A549 (cell line): ENCODE measurements at regions not wholly inside any gene's neighbourhood (a gene's known extent, or its start where the extent isn't known, plus 50 kb on each side); places are given as distances from the start of the nearest gene placed in this dataset.

Source experiments
- ATAC-seq, 2 experiments: fragments of 200-7000 bp in 1 of 2; fragments of >200 bp in 1 of 2; cut with Nextera tagmentation in 1 of 2; cut with Tn5 transposase in 1 of 2; 3 replicates each; pipeline versions ENCODE4 v1.8.0 to v1.9.1; 2018 to 2020; ENCODE audit warnings: mild to moderate bottlenecking in 1 of 2, moderate library complexity in 1 of 2
- CTCF ChIA-PET: fragments of 300-600 bp; sonication (Branson Sonifier 250); formaldehyde crosslinking; extraction: SDS; loops from one replicate; lab custom pipeline; 2021; ENCODE audit warnings: antibody characterized with exemption, inconsistent platforms; lab: Yijun Ruan, JAX
- POLR2A ChIA-PET: fragments of 350-600 bp; formaldehyde crosslinking; extraction: SDS; loops from one replicate; lab custom pipeline; 2021; ENCODE audit warnings: antibody characterized with exemption, inconsistent platforms; lab: Yijun Ruan, JAX
- DNase-seq, 2 experiments: peaks; one replicate each; pipeline versions ENCODE4 v3.0.0 to v3.0.0-alpha.2; 2011 to 2016; ENCODE audit warnings: low read depth in 1 of 2, low spot score in 1 of 2
- FAIRE-seq: peaks from 2 replicates; lab custom pipeline; 2011; peaks lifted over from hg19 to GRCh38; lab: Jason Lieb, UNC
- H3K27ac ChIP-seq, 2 experiments: fragments of >200 bp; sonication (Bioruptor Twin); formaldehyde crosslinking; 3 replicates each; pipeline ENCODE4 v1.5.1; 2016 to 2017
- H3K4me1 ChIP-seq: fragments of >200 bp; sonication (Bioruptor Twin); formaldehyde crosslinking; 3 replicates; pipeline ENCODE4 v1.6.1; 2016
- H3K4me2 ChIP-seq: fragments of >200 bp; sonication (Bioruptor Twin); formaldehyde crosslinking; 3 replicates; pipeline ENCODE4 v1.6.1; 2016
- H3K4me3 ChIP-seq: fragments of >200 bp; sonication (Bioruptor Twin); formaldehyde crosslinking; 3 replicates; pipeline ENCODE4 v1.5.1; 2016
- H3K9me3 ChIP-seq: fragments of >200 bp; sonication (Bioruptor Twin); formaldehyde crosslinking; 3 replicates; pipeline ENCODE4 v1.6.1; 2016
- BHLHE40 ChIP-seq: IDR thresholded peaks from 2 replicates; pipeline ENCODE4 v1.6.1; 2012; ENCODE audit warnings: low read depth, low read length, inconsistent platforms
- CEBPB ChIP-seq, 2 experiments: fragments of >200 bp in 1 of 2; sonication (Bioruptor Twin) in 1 of 2; formaldehyde crosslinking in 1 of 2; IDR thresholded peaks; 2 replicates each; pipeline ENCODE4 v1.6.1; 2012 to 2016
- CHD4 ChIP-seq: fragments of 200-600 bp; sonication (generic); IDR thresholded peaks from 2 replicates; pipeline ENCODE4 v1.6.1; 2016; ENCODE audit warnings: antibody characterized with exemption, mild to moderate bottlenecking, borderline replicate concordance
- EHMT2 ChIP-seq: fragments of 200-600 bp; sonication (generic); IDR thresholded peaks from 2 replicates; pipeline ENCODE4 v1.6.1; 2016; ENCODE audit warnings: antibody characterized with exemption, low read depth, mild to moderate bottlenecking, moderate library complexity
- EP300 ChIP-seq, 2 experiments: fragments of >200 bp; sonication (Bioruptor Twin); formaldehyde crosslinking; IDR thresholded peaks; 2 replicates in 1 of 2; 3 replicates in 1 of 2; pipeline ENCODE4 v1.6.1; 2016 to 2017
- ESRRA ChIP-seq: fragments of 150-350 bp; IDR thresholded peaks from 2 replicates; pipeline ENCODE4 v1.6.1; 2014; ENCODE audit warnings: mild to moderate bottlenecking, low read length, borderline replicate concordance
- FOSL2 ChIP-seq, 2 experiments: fragments of 450-650 bp in 1 of 2; fragments of >200 bp in 1 of 2; sonication (Bioruptor Twin) in 1 of 2; formaldehyde crosslinking; IDR thresholded peaks; 2 replicates each; pipeline versions ENCODE4 v1.5.0 to v1.6.1; 2016 to 2020; ENCODE audit warnings: mild to moderate bottlenecking in 1 of 2, moderate library complexity in 1 of 2
- FOXS1 ChIP-seq: fragments of 250-450 bp; sonication (Bioruptor Pico); IDR thresholded peaks from 2 replicates; pipeline ENCODE4 v1.5.0; 2020; ENCODE audit warnings: mild to moderate bottlenecking, moderate library complexity
- GATA3 ChIP-seq: IDR thresholded peaks from 2 replicates; pipeline ENCODE4 v1.6.1; 2012; ENCODE audit warnings: borderline replicate concordance
- HDAC2 ChIP-seq: fragments of 200-600 bp; sonication (generic); IDR thresholded peaks from 2 replicates; pipeline ENCODE4 v1.6.1; 2016
- HOXA7 ChIP-seq: fragments of 250-450 bp; sonication (Bioruptor Pico); IDR thresholded peaks from 2 replicates; pipeline ENCODE4 v1.5.0; 2020; ENCODE audit warnings: mild to moderate bottlenecking, moderate library complexity
- HOXB5 ChIP-seq: fragments of 250-450 bp; sonication (Bioruptor Pico); IDR thresholded peaks from 2 replicates; pipeline ENCODE4 v1.5.0; 2020; ENCODE audit warnings: mild to moderate bottlenecking, moderate library complexity
- KDM1A ChIP-seq: fragments of 200-600 bp; sonication (generic); IDR thresholded peaks from 2 replicates; pipeline ENCODE4 v1.6.1; 2016; ENCODE audit warnings: low read depth, mild to moderate bottlenecking
- KDM5A ChIP-seq: fragments of 200-600 bp; sonication (generic); IDR thresholded peaks from 2 replicates; pipeline ENCODE4 v1.6.1; 2016; ENCODE audit warnings: antibody characterized with exemption, mild to moderate bottlenecking
- MAFK ChIP-seq: fragments of 450-650 bp; IDR thresholded peaks from 2 replicates; pipeline ENCODE4 v1.6.1; 2014; ENCODE audit not compliant: partially characterized antibody
- MAZ ChIP-seq: fragments of 150-350 bp; IDR thresholded peaks from 2 replicates; pipeline ENCODE4 v1.6.1; 2014; ENCODE audit warnings: antibody characterized with exemption, low read depth, low read length, borderline replicate concordance
- MYC ChIP-seq: IDR thresholded peaks from 2 replicates; pipeline ENCODE4 v1.6.1; 2012; ENCODE audit warnings: mild to moderate bottlenecking, inconsistent platforms, low read length, improper control_type of control experiment, borderline replicate concordance
- POLR2AphosphoS2 ChIP-seq: conservative IDR thresholded peaks from 2 replicates; pipeline ENCODE4 v1.6.1; 2012; ENCODE audit warnings: low read length, improper control_type of control experiment, inconsistent platforms
- RARB ChIP-seq: fragments of 250-450 bp; sonication (Bioruptor Pico); IDR thresholded peaks from 2 replicates; pipeline ENCODE4 v1.8.0; 2021; ENCODE audit warnings: mild to moderate bottlenecking, moderate library complexity
- RCOR1 ChIP-seq: fragments of 150-350 bp; IDR thresholded peaks from 2 replicates; pipeline ENCODE4 v1.6.1; 2014; ENCODE audit warnings: antibody characterized with exemption, low read length, low read depth
- RNF2 ChIP-seq: fragments of 200-600 bp; sonication (generic); IDR thresholded peaks from 2 replicates; pipeline ENCODE4 v1.6.1; 2016; ENCODE audit warnings: low read depth, mild to moderate bottlenecking, antibody characterized with exemption, moderate library complexity, borderline replicate concordance
- SREBF2 ChIP-seq: fragments of 450-650 bp; IDR thresholded peaks from 2 replicates; pipeline ENCODE4 v1.6.1; 2014; ENCODE audit warnings: mild to moderate bottlenecking, moderate library complexity
- TP53 ChIP-seq: fragments of 250-450 bp; sonication (Bioruptor Pico); IDR thresholded peaks from 2 replicates; pipeline ENCODE4 v1.5.0; 2021; ENCODE audit warnings: mild to moderate bottlenecking, moderate library complexity
- ZFP36 ChIP-seq: fragments of 450-650 bp; IDR thresholded peaks from 2 replicates; pipeline ENCODE4 v1.6.1; 2014; ENCODE audit warnings: borderline replicate concordance; ENCODE audit not compliant: partially characterized antibody
- ZNF302 ChIP-seq: fragments of 250-450 bp; sonication (Bioruptor Pico); IDR thresholded peaks from 2 replicates; pipeline ENCODE4 v1.9.0; 2021; ENCODE audit warnings: inconsistent platforms, mild to moderate bottlenecking, moderate library complexity
- WGBS: methylation state at CpG from one replicate; pipeline ENCODE4 v1.1.6; 2017; ENCODE audit errors: missing lambda C conversion rate; 5-methylcytosine and 5-hydroxymethylcytosine counted together
- TF ChIP-seq, protein P1 (sequence below): fragments of >200 bp; sonication (Bioruptor Twin); formaldehyde crosslinking; IDR thresholded peaks from 3 replicates; pipeline ENCODE4 v1.6.1; 2016
- TF ChIP-seq, protein P2 (sequence below): fragments of 450-650 bp; IDR thresholded peaks from 2 replicates; pipeline ENCODE4 v1.6.1; 2014; ENCODE audit warnings: antibody characterized with exemption
- TF ChIP-seq, protein P3 (sequence below): IDR thresholded peaks from 2 replicates; pipeline ENCODE4 v1.6.1; 2012; ENCODE audit warnings: low read depth, borderline replicate concordance
- TF ChIP-seq, protein P4 (sequence below): fragments of >200 bp; sonication (Bioruptor Twin); formaldehyde crosslinking; IDR thresholded peaks from 2 replicates; pipeline ENCODE4 v1.6.1; 2016
- TF ChIP-seq, protein P5 (sequence below): fragments of 200-600 bp; sonication (generic); IDR thresholded peaks from 2 replicates; pipeline ENCODE4 v1.6.1; 2016; ENCODE audit warnings: antibody characterized with exemption, mild to moderate bottlenecking, moderate library complexity

DNA sequence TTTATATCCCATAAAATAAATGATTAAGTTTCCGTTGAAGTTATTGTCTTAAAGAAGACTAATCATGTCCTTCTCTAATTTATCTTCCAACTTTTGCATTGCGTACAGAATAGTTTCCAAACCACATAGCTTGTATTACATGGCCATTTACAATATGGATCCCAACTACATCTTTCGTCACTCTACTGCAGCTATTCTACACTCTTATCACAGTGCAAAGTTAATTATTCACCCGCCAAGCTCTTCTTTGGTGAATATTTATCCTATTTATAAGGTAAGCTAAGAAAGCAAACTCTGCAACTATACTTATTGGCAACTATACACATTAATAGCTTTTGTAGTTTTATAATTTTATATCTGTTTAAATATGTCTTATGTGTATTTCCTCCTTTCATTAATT, 75.9 kb upstream of the ADAMTS19 start:
- ATAC-seq = no peak
- TF ChIP-seq, protein P1, sequence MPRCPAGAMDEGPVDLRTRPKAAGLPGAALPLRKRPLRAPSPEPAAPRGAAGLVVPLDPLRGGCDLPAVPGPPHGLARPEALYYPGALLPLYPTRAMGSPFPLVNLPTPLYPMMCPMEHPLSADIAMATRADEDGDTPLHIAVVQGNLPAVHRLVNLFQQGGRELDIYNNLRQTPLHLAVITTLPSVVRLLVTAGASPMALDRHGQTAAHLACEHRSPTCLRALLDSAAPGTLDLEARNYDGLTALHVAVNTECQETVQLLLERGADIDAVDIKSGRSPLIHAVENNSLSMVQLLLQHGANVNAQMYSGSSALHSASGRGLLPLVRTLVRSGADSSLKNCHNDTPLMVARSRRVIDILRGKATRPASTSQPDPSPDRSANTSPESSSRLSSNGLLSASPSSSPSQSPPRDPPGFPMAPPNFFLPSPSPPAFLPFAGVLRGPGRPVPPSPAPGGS = no peak
- TF ChIP-seq RARB (no peak), CEBPB (IDR thresholded peaks at IDR 0.05) (no peak), FOSL2 (IDR thresholded peaks at IDR 0.05) (no peak), FOSL2 (CRISPR knock-in tag; IDR thresholded peaks at IDR 0.05) (no peak), HDAC2 (no peak), KDM1A (no peak), BHLHE40 (no peak), MYC (no peak), EHMT2 (no peak), POLR2AphosphoS2 (no peak), RCOR1 (no peak), KDM5A (no peak), HOXB5 (CRISPR knock-in tag) (no peak), ESRRA (no peak), FOXS1 (CRISPR knock-in tag) (no peak)
- TF ChIP-seq, protein P2, sequence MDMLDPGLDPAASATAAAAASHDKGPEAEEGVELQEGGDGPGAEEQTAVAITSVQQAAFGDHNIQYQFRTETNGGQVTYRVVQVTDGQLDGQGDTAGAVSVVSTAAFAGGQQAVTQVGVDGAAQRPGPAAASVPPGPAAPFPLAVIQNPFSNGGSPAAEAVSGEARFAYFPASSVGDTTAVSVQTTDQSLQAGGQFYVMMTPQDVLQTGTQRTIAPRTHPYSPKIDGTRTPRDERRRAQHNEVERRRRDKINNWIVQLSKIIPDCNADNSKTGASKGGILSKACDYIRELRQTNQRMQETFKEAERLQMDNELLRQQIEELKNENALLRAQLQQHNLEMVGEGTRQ = no peak
- TF ChIP-seq, protein P3, sequence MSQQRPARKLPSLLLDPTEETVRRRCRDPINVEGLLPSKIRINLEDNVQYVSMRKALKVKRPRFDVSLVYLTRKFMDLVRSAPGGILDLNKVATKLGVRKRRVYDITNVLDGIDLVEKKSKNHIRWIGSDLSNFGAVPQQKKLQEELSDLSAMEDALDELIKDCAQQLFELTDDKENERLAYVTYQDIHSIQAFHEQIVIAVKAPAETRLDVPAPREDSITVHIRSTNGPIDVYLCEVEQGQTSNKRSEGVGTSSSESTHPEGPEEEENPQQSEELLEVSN = no peak
- TF ChIP-seq, protein P4, sequence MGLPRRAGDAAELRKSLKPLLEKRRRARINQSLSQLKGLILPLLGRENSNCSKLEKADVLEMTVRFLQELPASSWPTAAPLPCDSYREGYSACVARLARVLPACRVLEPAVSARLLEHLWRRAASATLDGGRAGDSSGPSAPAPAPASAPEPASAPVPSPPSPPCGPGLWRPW = no peak
- TF ChIP-seq, protein P5, sequence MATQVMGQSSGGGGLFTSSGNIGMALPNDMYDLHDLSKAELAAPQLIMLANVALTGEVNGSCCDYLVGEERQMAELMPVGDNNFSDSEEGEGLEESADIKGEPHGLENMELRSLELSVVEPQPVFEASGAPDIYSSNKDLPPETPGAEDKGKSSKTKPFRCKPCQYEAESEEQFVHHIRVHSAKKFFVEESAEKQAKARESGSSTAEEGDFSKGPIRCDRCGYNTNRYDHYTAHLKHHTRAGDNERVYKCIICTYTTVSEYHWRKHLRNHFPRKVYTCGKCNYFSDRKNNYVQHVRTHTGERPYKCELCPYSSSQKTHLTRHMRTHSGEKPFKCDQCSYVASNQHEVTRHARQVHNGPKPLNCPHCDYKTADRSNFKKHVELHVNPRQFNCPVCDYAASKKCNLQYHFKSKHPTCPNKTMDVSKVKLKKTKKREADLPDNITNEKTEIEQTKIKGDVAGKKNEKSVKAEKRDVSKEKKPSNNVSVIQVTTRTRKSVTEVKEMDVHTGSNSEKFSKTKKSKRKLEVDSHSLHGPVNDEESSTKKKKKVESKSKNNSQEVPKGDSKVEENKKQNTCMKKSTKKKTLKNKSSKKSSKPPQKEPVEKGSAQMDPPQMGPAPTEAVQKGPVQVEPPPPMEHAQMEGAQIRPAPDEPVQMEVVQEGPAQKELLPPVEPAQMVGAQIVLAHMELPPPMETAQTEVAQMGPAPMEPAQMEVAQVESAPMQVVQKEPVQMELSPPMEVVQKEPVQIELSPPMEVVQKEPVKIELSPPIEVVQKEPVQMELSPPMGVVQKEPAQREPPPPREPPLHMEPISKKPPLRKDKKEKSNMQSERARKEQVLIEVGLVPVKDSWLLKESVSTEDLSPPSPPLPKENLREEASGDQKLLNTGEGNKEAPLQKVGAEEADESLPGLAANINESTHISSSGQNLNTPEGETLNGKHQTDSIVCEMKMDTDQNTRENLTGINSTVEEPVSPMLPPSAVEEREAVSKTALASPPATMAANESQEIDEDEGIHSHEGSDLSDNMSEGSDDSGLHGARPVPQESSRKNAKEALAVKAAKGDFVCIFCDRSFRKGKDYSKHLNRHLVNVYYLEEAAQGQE = no peak
- TF ChIP-seq, all 56 proteins: peak for 0
- Histone ChIP-seq H3K4me3 (no peak overlapping the region), H3K4me2 (no peak overlapping the region), H3K27ac (no peak overlapping the region), H3K9me3 (no peaks in the 10 kb centered on the region), H3K4me1 (no peaks in the 10 kb centered on the region)
- DNase-seq = no peak
- CTCF ChIA-PET = no interaction called here
- WGBS = 41% methylated on average over 4 of the region's 4 CpGs
- POLR2A ChIA-PET = no interaction called here
- FAIRE-seq = no peak

DNA sequence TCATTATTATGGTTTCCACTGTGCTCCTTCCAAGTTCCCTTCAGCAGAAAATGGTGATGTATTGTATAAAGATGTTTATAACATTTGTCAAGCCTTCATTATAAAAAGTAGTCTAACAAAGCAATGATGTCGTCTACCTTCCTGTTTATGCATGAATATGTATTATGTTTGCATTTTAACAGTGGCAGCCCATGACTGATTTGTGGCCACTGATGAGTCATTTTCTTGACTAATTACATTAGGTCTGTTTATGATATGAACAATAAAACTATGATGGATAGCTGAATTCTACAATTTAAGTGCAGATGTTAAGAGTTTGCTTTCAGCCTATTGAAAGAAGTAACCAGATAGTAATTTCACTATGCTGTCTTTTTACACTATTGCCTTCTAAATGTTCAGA, 75.4 kb upstream of the ADAMTS19 start:
- 29% methylated on average over 1 of the region's 1 CpG for WGBS

More for the DNA sequence above, 75.4 kb upstream of the ADAMTS19 start:
- TF ChIP-seq HDAC2 = no peak
- TF ChIP-seq ESRRA = no peak
- no peak for TF ChIP-seq MAZ
- no peak for TF ChIP-seq MYC
- TF ChIP-seq MAFK = no peak
- TF ChIP-seq CHD4 = no peak
- no peak for TF ChIP-seq TP53 (CRISPR knock-in tag)
- no peak for TF ChIP-seq ZFP36
- TF ChIP-seq SREBF2 = no peak
- TF ChIP-seq BHLHE40 = no peak
- TF ChIP-seq GATA3 = no peak
- no peak for TF ChIP-seq POLR2AphosphoS2
- TF ChIP-seq, protein P3 = no peak
- TF ChIP-seq CEBPB (IDR thresholded peaks at IDR 0.05) = no peak
- TF ChIP-seq RNF2 = no peak
- no peak for TF ChIP-seq HOXB5 (CRISPR knock-in tag)
- no peak for TF ChIP-seq EP300 (IDR thresholded peaks at IDR 0.05)
- TF ChIP-seq ZNF302 (CRISPR knock-in tag) = no peak
- no peak for TF ChIP-seq HOXA7 (CRISPR knock-in tag)
- TF ChIP-seq, all 56 proteins: peak for 0
- Histone ChIP-seq H3K4me3 (no peak overlapping the region), H3K4me1 (no peaks in the 10 kb centered on the region), H3K4me2 (no peak overlapping the region), H3K9me3 (no peaks in the 10 kb centered on the region), H3K27ac (no peak overlapping the region)
- ChIA-PET CTCF (no interaction called here), POLR2A (no interaction called here)
- no peak for FAIRE-seq
- DNase-seq = no peak
- ATAC-seq = no peak
